ENCODE measurements at regions not wholly inside any gene's neighbourhood (a gene's known extent, or its start where the extent isn't known, plus 50 kb on each side); places are given as distances from the start of the nearest gene placed in this dataset.

DNA sequence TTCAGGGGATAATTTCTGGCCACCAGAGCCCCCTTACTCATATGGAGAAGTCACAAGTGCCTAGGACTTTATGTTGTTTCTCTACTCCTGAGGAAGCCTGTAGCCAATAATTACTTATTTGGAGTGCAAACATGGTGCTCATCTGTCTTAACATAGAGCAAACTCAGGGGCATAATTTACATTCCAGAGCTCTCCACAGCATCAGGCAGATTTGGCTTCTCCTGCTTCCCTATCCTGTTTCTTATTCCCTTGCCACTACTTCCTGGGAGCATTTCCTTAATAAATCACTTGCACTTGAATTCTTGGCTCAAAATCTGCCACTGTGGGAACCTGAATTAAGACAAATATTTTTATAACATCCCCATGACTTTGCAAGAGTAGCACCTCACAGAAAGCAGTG, 960.9 kb downstream of the SOCS6 start:
- no peak overlapping the region for H4K5ac ChIP-seq (ENCODE audit: low read length)
- H3K9ac ChIP-seq (ENCODE audit: low read length): no peak overlapping the region
- no peak overlapping the region for H3K4me2 ChIP-seq (ENCODE audit: low read length)
- no peak overlapping the region for H2BK120ac ChIP-seq (ENCODE audit: low read depth, low read length)
- no peaks in the 10 kb centered on the region for H3K79me1 ChIP-seq (ENCODE audit: low read length)
- no peak overlapping the region for H4K8ac ChIP-seq (ENCODE audit: low read depth, low read length)
- no peak overlapping the region for H3K4ac ChIP-seq (ENCODE audit: low read depth, low read length)
- no peak overlapping the region for H2BK15ac ChIP-seq (replicated peaks; ENCODE audit: low read depth)
- H2BK5ac ChIP-seq (ENCODE audit: low read length): no peak overlapping the region
- no peak for DNase-seq
- no peak overlapping the region for H3K23ac ChIP-seq (ENCODE audit: low read length)
- H3K4me3 ChIP-seq (ENCODE audit: low read length): no peak overlapping the region
- H3K18ac ChIP-seq (ENCODE audit: low read length): no peak overlapping the region
- no peaks in the 10 kb centered on the region for H3K36me3 ChIP-seq (ENCODE audit: control insufficient read depth, insufficient read depth, low read length)
- H2AK5ac ChIP-seq (ENCODE audit: low read length): no peak overlapping the region
- no peak overlapping the region for H3K27ac ChIP-seq (ENCODE audit: low read depth, low read length)
- H3K27me3 ChIP-seq (ENCODE audit: insufficient read depth, low read length, poor library complexity): no peaks in the 10 kb centered on the region
- H3K56ac ChIP-seq (ENCODE audit: low read length): no peak overlapping the region
- no peaks in the 10 kb centered on the region for H3K79me2 ChIP-seq (ENCODE audit: control insufficient read depth, insufficient read depth, low read length)
- no peaks in the 10 kb centered on the region for H3K4me1 ChIP-seq (ENCODE audit: control insufficient read depth, low read depth, low read length)

DNA sequence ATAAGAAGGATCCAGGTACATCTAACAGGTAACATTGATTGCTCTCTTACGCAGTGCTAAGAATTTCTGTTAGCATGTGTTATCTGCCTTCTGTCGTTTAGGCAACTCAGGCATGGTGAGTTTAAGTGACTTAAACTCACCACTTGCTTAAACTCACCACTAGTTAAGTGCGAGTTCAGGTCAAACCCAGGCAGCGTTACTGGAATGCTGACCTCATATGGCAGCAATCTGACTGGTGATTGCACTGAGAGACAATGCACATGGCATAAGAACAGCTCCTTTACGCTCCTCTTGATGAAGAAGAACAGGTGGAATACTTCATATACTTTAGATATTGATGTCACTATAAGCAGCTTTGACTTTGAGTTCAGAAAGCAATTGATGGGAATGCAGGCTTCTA, 954.1 kb downstream of the SOCS6 start:
- Histone ChIP-seq H3K23ac (ENCODE audit: low read length) (no peak overlapping the region), H2BK5ac (ENCODE audit: low read length) (no peak overlapping the region)
- peak; percentile 82 for DNase-seq

DNA sequence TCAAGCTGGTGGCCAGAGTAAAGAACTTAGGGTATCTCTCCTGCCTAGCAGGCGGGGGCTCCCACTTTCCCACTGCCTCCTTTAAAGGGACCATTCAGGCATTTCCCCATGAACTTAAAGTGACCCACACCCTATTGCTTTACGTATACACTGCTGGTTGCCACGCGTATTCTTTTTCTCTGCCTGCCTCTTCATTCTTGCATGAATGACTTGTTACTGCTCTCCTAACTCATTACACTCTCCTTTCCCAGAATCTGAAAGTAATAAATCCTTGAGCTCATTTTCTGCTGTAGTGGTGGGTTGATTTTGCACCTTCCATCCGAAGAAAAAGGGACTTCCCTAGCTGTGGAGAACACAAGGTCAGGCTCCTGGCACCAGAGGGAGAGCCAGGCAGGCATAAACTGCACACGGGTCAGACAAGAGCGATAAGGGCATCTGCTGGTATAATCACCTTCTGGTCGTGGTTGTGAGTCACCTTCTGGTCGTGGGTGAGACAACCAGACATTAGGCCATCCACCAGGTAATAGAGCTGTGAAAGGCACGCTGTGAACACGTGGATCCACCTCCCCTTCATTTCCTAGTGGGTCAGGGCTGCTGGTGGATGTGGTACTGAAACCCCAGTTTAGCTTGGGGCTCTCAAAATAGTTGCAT, 950.3 kb downstream of the SOCS6 start:
- no peak overlapping the region for H4K8ac ChIP-seq (ENCODE audit: low read depth, low read length)
- no peak overlapping the region for H2BK120ac ChIP-seq (ENCODE audit: low read depth, low read length)
- no peaks in the 10 kb centered on the region for H3K79me1 ChIP-seq (ENCODE audit: low read length)
- WGBS (ENCODE audit: extremely low coverage, insufficient coverage, low lambda C conversion rate): no CpG with 5 or more reads among the region's 11 CpGs
- H3K79me2 ChIP-seq (ENCODE audit: control insufficient read depth, insufficient read depth, low read length): no peaks in the 10 kb centered on the region
- H2BK15ac ChIP-seq (replicated peaks; ENCODE audit: low read depth): no peak overlapping the region
- no peak overlapping the region for H3K4ac ChIP-seq (ENCODE audit: low read depth, low read length)
- no peak overlapping the region for H3K23ac ChIP-seq (ENCODE audit: low read length)
- DNase-seq: no peak
- H3K56ac ChIP-seq (ENCODE audit: low read length): no peak overlapping the region
- H3K27ac ChIP-seq (ENCODE audit: low read depth, low read length): no peak overlapping the region
- no peak overlapping the region for H3K4me2 ChIP-seq (ENCODE audit: low read length)
- no peak overlapping the region for H2BK5ac ChIP-seq (ENCODE audit: low read length)
- H3K9ac ChIP-seq (ENCODE audit: low read length): no peak overlapping the region
- H3K36me3 ChIP-seq (ENCODE audit: control insufficient read depth, insufficient read depth, low read length): no peaks in the 10 kb centered on the region
- H3K4me1 ChIP-seq (ENCODE audit: control insufficient read depth, low read depth, low read length): no peaks in the 10 kb centered on the region
- no peak overlapping the region for H3K18ac ChIP-seq (ENCODE audit: low read length)
- no peaks in the 10 kb centered on the region for H3K27me3 ChIP-seq (ENCODE audit: insufficient read depth, low read length, poor library complexity)
- no peak overlapping the region for H4K5ac ChIP-seq (ENCODE audit: low read length)
- no peak overlapping the region for H3K4me3 ChIP-seq (ENCODE audit: low read length)
- H2AK5ac ChIP-seq (ENCODE audit: low read length): no peak overlapping the region

More for the DNA sequence above, 954.1 kb downstream of the SOCS6 start:
- H4K5ac ChIP-seq (ENCODE audit: low read length): no peak overlapping the region
- no peak overlapping the region for H4K8ac ChIP-seq (ENCODE audit: low read depth, low read length)
- no peak overlapping the region for H3K9ac ChIP-seq (ENCODE audit: low read length)
- WGBS (ENCODE audit: extremely low coverage, insufficient coverage, low lambda C conversion rate): no CpG with 5 or more reads among the region's 5 CpGs
- no peak overlapping the region for H3K18ac ChIP-seq (ENCODE audit: low read length)
- H3K36me3 ChIP-seq (ENCODE audit: control insufficient read depth, insufficient read depth, low read length): no peaks in the 10 kb centered on the region
- H3K27me3 ChIP-seq (ENCODE audit: insufficient read depth, low read length, poor library complexity): no peaks in the 10 kb centered on the region
- H3K4ac ChIP-seq (ENCODE audit: low read depth, low read length): no peak overlapping the region
- H2AK5ac ChIP-seq (ENCODE audit: low read length): no peak overlapping the region
- no peaks in the 10 kb centered on the region for H3K4me1 ChIP-seq (ENCODE audit: control insufficient read depth, low read depth, low read length)
- no peaks in the 10 kb centered on the region for H3K79me2 ChIP-seq (ENCODE audit: control insufficient read depth, insufficient read depth, low read length)
- no peak overlapping the region for H2BK120ac ChIP-seq (ENCODE audit: low read depth, low read length)
- no peak overlapping the region for H2BK15ac ChIP-seq (replicated peaks; ENCODE audit: low read depth)
- H3K27ac ChIP-seq (ENCODE audit: low read depth, low read length): no peak overlapping the region
- H3K56ac ChIP-seq (ENCODE audit: low read length): no peak overlapping the region
- H3K4me2 ChIP-seq (ENCODE audit: low read length): no peak overlapping the region
- H3K79me1 ChIP-seq (ENCODE audit: low read length): no peaks in the 10 kb centered on the region
- H3K4me3 ChIP-seq (ENCODE audit: low read length): no peak overlapping the region

DNA sequence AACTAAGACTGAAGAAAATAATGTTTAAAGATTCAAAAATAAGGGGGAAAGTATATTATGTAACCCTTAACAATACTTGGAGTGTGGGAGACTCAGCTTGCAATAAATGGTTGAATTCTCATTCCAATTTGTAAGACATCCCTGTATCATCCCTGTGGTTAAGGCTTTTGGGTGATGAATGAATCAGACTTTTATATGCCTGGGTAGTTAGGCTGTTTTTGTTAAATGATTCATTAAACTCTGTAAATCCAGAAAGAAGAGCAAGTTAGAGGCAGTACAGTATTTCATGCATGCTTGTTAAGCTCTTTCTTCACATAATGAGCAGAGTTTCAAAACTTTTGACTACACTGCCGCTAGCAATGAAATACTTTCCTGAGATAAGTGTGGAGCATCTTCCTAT, 948.8 kb downstream of the SOCS6 start:
- H2BK5ac ChIP-seq (ENCODE audit: low read length): no peak overlapping the region
- H3K18ac ChIP-seq (ENCODE audit: low read length): no peak overlapping the region
- H4K5ac ChIP-seq (ENCODE audit: low read length): no peak overlapping the region
- H3K56ac ChIP-seq (ENCODE audit: low read length): no peak overlapping the region
- no peak overlapping the region for H2BK15ac ChIP-seq (replicated peaks; ENCODE audit: low read depth)
- H2AK5ac ChIP-seq (ENCODE audit: low read length): no peak overlapping the region
- no peak overlapping the region for H3K4ac ChIP-seq (ENCODE audit: low read depth, low read length)
- no CpG with 5 or more reads among the region's 1 CpG for WGBS (ENCODE audit: extremely low coverage, insufficient coverage, low lambda C conversion rate)
- no peak overlapping the region for H3K4me3 ChIP-seq (ENCODE audit: low read length)
- no peak overlapping the region for H4K8ac ChIP-seq (ENCODE audit: low read depth, low read length)
- no peak overlapping the region for H2BK120ac ChIP-seq (ENCODE audit: low read depth, low read length)
- no peaks in the 10 kb centered on the region for H3K36me3 ChIP-seq (ENCODE audit: control insufficient read depth, insufficient read depth, low read length)
- no peak overlapping the region for H3K23ac ChIP-seq (ENCODE audit: low read length)
- no peaks in the 10 kb centered on the region for H3K27me3 ChIP-seq (ENCODE audit: insufficient read depth, low read length, poor library complexity)
- no peak overlapping the region for H3K27ac ChIP-seq (ENCODE audit: low read depth, low read length)
- no peaks in the 10 kb centered on the region for H3K79me1 ChIP-seq (ENCODE audit: low read length)
- H3K79me2 ChIP-seq (ENCODE audit: control insufficient read depth, insufficient read depth, low read length): no peaks in the 10 kb centered on the region
- no peak for DNase-seq
- no peak overlapping the region for H3K4me2 ChIP-seq (ENCODE audit: low read length)
- no peaks in the 10 kb centered on the region for H3K4me1 ChIP-seq (ENCODE audit: control insufficient read depth, low read depth, low read length)
- H3K9ac ChIP-seq (ENCODE audit: low read length): no peak overlapping the region

DNA sequence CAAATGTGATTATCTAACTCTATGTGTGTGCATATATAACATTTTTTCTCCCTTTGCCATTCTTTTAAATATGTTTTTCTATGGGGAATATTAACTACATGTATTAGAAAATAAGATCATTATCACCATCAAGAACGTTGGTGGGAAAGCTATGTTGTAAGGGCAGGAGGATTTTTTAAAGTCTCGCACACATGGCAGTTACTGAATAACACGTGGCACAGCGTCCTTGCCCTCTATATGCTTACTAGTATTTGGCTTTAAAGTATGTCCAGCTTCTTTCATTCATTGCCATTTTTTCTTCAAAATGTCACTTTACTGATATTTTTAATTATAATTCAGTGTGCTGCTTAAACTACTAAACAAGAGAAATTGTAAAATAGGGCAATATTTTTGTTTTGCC, 944.3 kb downstream of the SOCS6 start:
- H3K4ac ChIP-seq (ENCODE audit: low read depth, low read length): no peak overlapping the region
- H2AK5ac ChIP-seq (ENCODE audit: low read length): no peak overlapping the region
- no peak overlapping the region for H3K4me2 ChIP-seq (ENCODE audit: low read length)
- no peak overlapping the region for H2BK5ac ChIP-seq (ENCODE audit: low read length)
- WGBS (ENCODE audit: extremely low coverage, insufficient coverage, low lambda C conversion rate): no CpG with 5 or more reads among the region's 4 CpGs
- no peak overlapping the region for H2BK15ac ChIP-seq (replicated peaks; ENCODE audit: low read depth)
- H4K8ac ChIP-seq (ENCODE audit: low read depth, low read length): no peak overlapping the region
- no peak overlapping the region for H3K4me3 ChIP-seq (ENCODE audit: low read length)
- no peaks in the 10 kb centered on the region for H3K79me2 ChIP-seq (ENCODE audit: control insufficient read depth, insufficient read depth, low read length)
- H3K9ac ChIP-seq (ENCODE audit: low read length): no peak overlapping the region
- no peaks in the 10 kb centered on the region for H3K79me1 ChIP-seq (ENCODE audit: low read length)
- no peak overlapping the region for H2BK120ac ChIP-seq (ENCODE audit: low read depth, low read length)
- no peaks in the 10 kb centered on the region for H3K27me3 ChIP-seq (ENCODE audit: insufficient read depth, low read length, poor library complexity)
- H3K56ac ChIP-seq (ENCODE audit: low read length): no peak overlapping the region
- no peak for DNase-seq
- no peak overlapping the region for H3K18ac ChIP-seq (ENCODE audit: low read length)
- no peak overlapping the region for H3K23ac ChIP-seq (ENCODE audit: low read length)
- H4K5ac ChIP-seq (ENCODE audit: low read length): no peak overlapping the region
- no peaks in the 10 kb centered on the region for H3K36me3 ChIP-seq (ENCODE audit: control insufficient read depth, insufficient read depth, low read length)
- no peak overlapping the region for H3K27ac ChIP-seq (ENCODE audit: low read depth, low read length)
- H3K4me1 ChIP-seq (ENCODE audit: control insufficient read depth, low read depth, low read length): no peaks in the 10 kb centered on the region

DNA sequence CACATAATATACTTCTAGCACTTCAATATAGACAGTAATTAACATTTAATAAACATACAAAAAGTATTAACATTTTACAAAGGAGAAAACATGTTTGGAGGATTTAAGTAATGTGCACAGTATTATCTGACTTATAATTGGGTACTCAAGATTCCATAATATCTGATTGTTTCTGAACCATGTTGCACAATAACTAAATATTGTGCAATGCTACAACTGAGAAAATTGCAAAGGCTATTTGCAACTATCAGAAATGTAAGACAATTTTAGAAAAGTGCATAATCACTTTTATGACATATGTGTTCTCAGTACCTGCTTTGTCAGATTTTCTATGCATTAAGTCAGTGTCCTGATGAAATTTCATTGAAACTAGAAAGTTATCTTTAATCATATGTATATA, 934.6 kb downstream of the SOCS6 start:
- H4K5ac ChIP-seq (ENCODE audit: low read length): no peak overlapping the region
- no peak overlapping the region for H4K8ac ChIP-seq (ENCODE audit: low read depth, low read length)
- no peak overlapping the region for H2BK5ac ChIP-seq (ENCODE audit: low read length)
- no peak overlapping the region for H2AK5ac ChIP-seq (ENCODE audit: low read length)
- no peak overlapping the region for H3K27ac ChIP-seq (ENCODE audit: low read depth, low read length)
- H3K36me3 ChIP-seq (ENCODE audit: control insufficient read depth, insufficient read depth, low read length): no peaks in the 10 kb centered on the region
- no peak overlapping the region for H3K23ac ChIP-seq (ENCODE audit: low read length)
- no peak overlapping the region for H3K56ac ChIP-seq (ENCODE audit: low read length)
- H3K4me2 ChIP-seq (ENCODE audit: low read length): no peak overlapping the region
- H3K27me3 ChIP-seq (ENCODE audit: insufficient read depth, low read length, poor library complexity): no peaks in the 10 kb centered on the region
- H3K4ac ChIP-seq (ENCODE audit: low read depth, low read length): no peak overlapping the region
- DNase-seq: no peak
- no peaks in the 10 kb centered on the region for H3K79me1 ChIP-seq (ENCODE audit: low read length)
- no peak overlapping the region for H3K4me3 ChIP-seq (ENCODE audit: low read length)
- H2BK120ac ChIP-seq (ENCODE audit: low read depth, low read length): no peak overlapping the region
- H3K9ac ChIP-seq (ENCODE audit: low read length): no peak overlapping the region
- no peak overlapping the region for H3K18ac ChIP-seq (ENCODE audit: low read length)
- no peaks in the 10 kb centered on the region for H3K79me2 ChIP-seq (ENCODE audit: control insufficient read depth, insufficient read depth, low read length)
- no peak overlapping the region for H2BK15ac ChIP-seq (replicated peaks; ENCODE audit: low read depth)
- no peaks in the 10 kb centered on the region for H3K4me1 ChIP-seq (ENCODE audit: control insufficient read depth, low read depth, low read length)
